Activated CD4-positive, alpha-beta memory T cell treated with anti-CD3 and anti-CD28 coated beads for 36 hours (primary cell): ENCODE measurements at regions not wholly inside any gene's neighbourhood (a gene's known extent, or its start where the extent isn't known, plus 50 kb on each side); places are given as distances from the start of the nearest gene placed in this dataset.

ENCODE experiments used
- CTCF ChIA-PET: fragments of 350-600 bp; sonication (Branson Sonifier 250); formaldehyde crosslinking; loops from one replicate; lab custom pipeline; 2021; ENCODE audit warnings: antibody characterized with exemption, inconsistent platforms; lab: Charles Lee
- POLR2A ChIA-PET: fragments of 350-600 bp; sonication (Branson Sonifier 250); formaldehyde crosslinking; loops from one replicate; lab custom pipeline; 2021; ENCODE audit warnings: antibody characterized with exemption; lab: Charles Lee
- DNase-seq: peaks from one replicate; pipeline ENCODE4 v3.0.0-alpha.2; 2020
- H3K27ac Mint-ChIP-seq: one replicate; pipeline ENCODE4 v1.8.0; 2021; ENCODE audit warnings: mixed read lengths
- H3K27me3 Mint-ChIP-seq: one replicate; pipeline ENCODE4 v1.8.0; 2021; ENCODE audit warnings: mixed read lengths
- H3K36me3 Mint-ChIP-seq: one replicate; pipeline ENCODE4 v1.8.0; 2021; ENCODE audit warnings: mixed read lengths
- H3K4me1 Mint-ChIP-seq: one replicate; pipeline ENCODE4 v1.8.0; 2021; ENCODE audit warnings: low read depth, mixed read lengths
- H3K4me3 Mint-ChIP-seq: one replicate; pipeline ENCODE4 v1.8.0; 2021; ENCODE audit warnings: mild to moderate bottlenecking, mixed read lengths
- H3K9me3 Mint-ChIP-seq: one replicate; pipeline ENCODE4 v1.8.0; 2021; ENCODE audit warnings: mixed read lengths
- intact Hi-C: fragments of 100-400 bp; cut with micrococcal nuclease; formaldehyde crosslinking; loops from one replicate; pipeline ENCODE4 v1.15.1; 2023

- Mint-ChIP-seq H3K36me3 (no peaks in the 10 kb centered on the region), H3K9me3 (no peaks in the 10 kb centered on the region)
Measured at GRCh38 chr2:864501-865106, 86.0 kb upstream of the SNTG2 start.

GRCh38 chr2:863732-864450 lies 86.8 kb upstream of the SNTG2 start:
- no peaks in the 10 kb centered on the region for H3K27me3 Mint-ChIP-seq
- no peaks in the 10 kb centered on the region for H3K4me1 Mint-ChIP-seq
- H3K9me3 Mint-ChIP-seq: no peaks in the 10 kb centered on the region
- no peak overlapping the region for H3K4me3 Mint-ChIP-seq
- ChIA-PET POLR2A (no interaction called here), CTCF (no interaction called here)
- no peak overlapping the region for H3K27ac Mint-ChIP-seq
- no peak for DNase-seq
- intact Hi-C loops: no loop called here
- H3K36me3 Mint-ChIP-seq: no peaks in the 10 kb centered on the region

More at GRCh38 chr2:864501-865106, 86.0 kb upstream of the SNTG2 start:
- Mint-ChIP-seq H3K4me1 (no peaks in the 10 kb centered on the region), H3K4me3 (no peak overlapping the region), H3K27me3 (no peaks in the 10 kb centered on the region), H3K27ac (no peak overlapping the region)
- ChIA-PET POLR2A (no interaction called here), CTCF (interaction anchor here (0.6 kb wide), 1 partner anchor 276 kb away, joined by 3 read pairs; no protein-coding TSS in a partner anchor)
- DNase-seq: no peak
- intact Hi-C loops: no loop called here

GRCh38 chr2:862731-863466 lies 87.8 kb upstream of the SNTG2 start:
- H3K9me3 Mint-ChIP-seq: no peaks in the 10 kb centered on the region

GRCh38 chr2:862355-862687 lies 88.3 kb upstream of the SNTG2 start:
- intact Hi-C loops: no loop called here
- POLR2A ChIA-PET: no interaction called here
- H3K27me3 Mint-ChIP-seq: no peaks in the 10 kb centered on the region
- H3K27ac Mint-ChIP-seq: no peak overlapping the region
- H3K36me3 Mint-ChIP-seq: no peaks in the 10 kb centered on the region
- CTCF ChIA-PET: no interaction called here
- no peaks in the 10 kb centered on the region for H3K9me3 Mint-ChIP-seq
- H3K4me1 Mint-ChIP-seq: no peaks in the 10 kb centered on the region
- DNase-seq: no peak
- no peak overlapping the region for H3K4me3 Mint-ChIP-seq

More at GRCh38 chr2:862731-863466, 87.8 kb upstream of the SNTG2 start:
- intact Hi-C loops: no loop called here
- Mint-ChIP-seq H3K4me1 (no peaks in the 10 kb centered on the region), H3K36me3 (no peaks in the 10 kb centered on the region), H3K27me3 (no peaks in the 10 kb centered on the region), H3K27ac (no peak overlapping the region), H3K4me3 (no peak overlapping the region)
- POLR2A ChIA-PET: no interaction called here
- CTCF ChIA-PET: no interaction called here
- no peak for DNase-seq

- POLR2A ChIA-PET: no interaction called here
Measured at GRCh38 chr2:861655-862354, 88.8 kb upstream of the SNTG2 start.

GRCh38 chr2:860259-860855 lies 90.3 kb upstream of the SNTG2 start:
- POLR2A ChIA-PET: interaction anchor here (0.6 kb wide), 1 partner anchor 127 kb away, joined by 5 read pairs; no protein-coding TSS in a partner anchor
- intact Hi-C loops: no loop called here
- no peak for DNase-seq
- Mint-ChIP-seq H3K36me3 (no peaks in the 10 kb centered on the region), H3K4me3 (no peak overlapping the region), H3K27me3 (no peaks in the 10 kb centered on the region), H3K4me1 (peaks cover 9% of the 10 kb centered on the region), H3K9me3 (no peaks in the 10 kb centered on the region), H3K27ac (no peak overlapping the region)
- CTCF ChIA-PET: no interaction called here

More at GRCh38 chr2:861655-862354, 88.8 kb upstream of the SNTG2 start:
- no peaks in the 10 kb centered on the region for H3K4me1 Mint-ChIP-seq
- no peak overlapping the region for H3K4me3 Mint-ChIP-seq
- CTCF ChIA-PET: no interaction called here
- no peaks in the 10 kb centered on the region for H3K27me3 Mint-ChIP-seq
- H3K36me3 Mint-ChIP-seq: no peaks in the 10 kb centered on the region
- intact Hi-C loops: no loop called here
- no peaks in the 10 kb centered on the region for H3K9me3 Mint-ChIP-seq
- H3K27ac Mint-ChIP-seq: no peak overlapping the region
- DNase-seq: no peak

GRCh38 chr2:858646-859045 lies 92.0 kb upstream of the SNTG2 start:
- H3K27ac Mint-ChIP-seq: no peak overlapping the region
- H3K4me3 Mint-ChIP-seq: no peak overlapping the region
- DNase-seq: no peak
- ChIA-PET POLR2A (no interaction called here), CTCF (no interaction called here)
- intact Hi-C loops: loop anchor here (10.0 kb wide), 1 partner anchor 144 kb away; no protein-coding TSS in a partner anchor
- H3K9me3 Mint-ChIP-seq: no peaks in the 10 kb centered on the region
- H3K4me1 Mint-ChIP-seq: peaks cover 22% of the 10 kb centered on the region
- H3K36me3 Mint-ChIP-seq: no peaks in the 10 kb centered on the region
- H3K27me3 Mint-ChIP-seq: no peaks in the 10 kb centered on the region

- no peaks in the 10 kb centered on the region for H3K36me3 Mint-ChIP-seq
- CTCF ChIA-PET: no interaction called here
- H3K27ac Mint-ChIP-seq: no peak overlapping the region
- no peaks in the 10 kb centered on the region for H3K9me3 Mint-ChIP-seq
- H3K27me3 Mint-ChIP-seq: no peaks in the 10 kb centered on the region
- POLR2A ChIA-PET: no interaction called here
- DNase-seq: no peak
- intact Hi-C loops: loop anchor here (10.0 kb wide), 1 partner anchor 143 kb away; no protein-coding TSS in a partner anchor
- peaks cover 22% of the 10 kb centered on the region for H3K4me1 Mint-ChIP-seq
- no peak overlapping the region for H3K4me3 Mint-ChIP-seq
Measured at GRCh38 chr2:857937-858336, 92.7 kb upstream of the SNTG2 start.

GRCh38 chr2:857081-857480 lies 93.6 kb upstream of the SNTG2 start:
- ChIA-PET POLR2A (no interaction called here), CTCF (interaction anchor here (1.2 kb wide), 1 partner anchor 694 kb away, joined by 3 read pairs; no protein-coding TSS in a partner anchor)
- DNase-seq: no peak
- Mint-ChIP-seq H3K4me1 (peaks cover 22% of the 10 kb centered on the region), H3K9me3 (no peaks in the 10 kb centered on the region), H3K27ac (no peak overlapping the region), H3K4me3 (no peak overlapping the region), H3K36me3 (no peaks in the 10 kb centered on the region), H3K27me3 (no peaks in the 10 kb centered on the region)
- intact Hi-C loops: loop anchor here (10.0 kb wide), 1 partner anchor 142 kb away; no protein-coding TSS in a partner anchor

- Mint-ChIP-seq H3K36me3 (no peaks in the 10 kb centered on the region), H3K4me1 (peaks cover 22% of the 10 kb centered on the region), H3K27ac (no peak overlapping the region), H3K4me3 (no peak overlapping the region), H3K9me3 (no peaks in the 10 kb centered on the region), H3K27me3 (no peaks in the 10 kb centered on the region)
- CTCF ChIA-PET: interaction anchor here (1.2 to 1.3 kb wide), 2 partner anchors 689 to 694 kb away, joined by 3 to 12 read pairs; no protein-coding TSS in a partner anchor
- DNase-seq: no peak
- POLR2A ChIA-PET: no interaction called here
- intact Hi-C loops: loop anchor here (10.0 kb wide), 1 partner anchor 142 kb away; no protein-coding TSS in a partner anchor
Measured at GRCh38 chr2:856456-856855, 94.2 kb upstream of the SNTG2 start.

GRCh38 chr2:856041-856440 lies 94.6 kb upstream of the SNTG2 start:
- ChIA-PET CTCF (interaction anchor here (1.3 kb wide), 1 partner anchor 690 kb away, joined by 12 read pairs; no protein-coding TSS in a partner anchor), POLR2A (no interaction called here)
- H3K27ac Mint-ChIP-seq: no peak overlapping the region
- no peaks in the 10 kb centered on the region for H3K27me3 Mint-ChIP-seq
- no peak for DNase-seq
- no peak overlapping the region for H3K4me3 Mint-ChIP-seq
- H3K9me3 Mint-ChIP-seq: no peaks in the 10 kb centered on the region
- no peaks in the 10 kb centered on the region for H3K36me3 Mint-ChIP-seq
- peaks cover 22% of the 10 kb centered on the region for H3K4me1 Mint-ChIP-seq
- intact Hi-C loops: loop anchor here (10.0 kb wide), 1 partner anchor 141 kb away; no protein-coding TSS in a partner anchor
